ENCODE measurements at regions not wholly inside any gene's neighbourhood (a gene's known extent, or its start where the extent isn't known, plus 50 kb on each side); places are given as distances from the start of the nearest gene placed in this dataset.
"Not testable (repeated sequence)": the region's sequence is repeated elsewhere in the genome, so short reads cannot be mapped to it uniquely, and the experiment has no call there.

GRCh38 chr1:67552336-67552759 lies 122.1 kb upstream of the SERBP1 start:
- intact Hi-C loops (cut with micrococcal nuclease) = no loop called here
- Histone ChIP-seq H3K9ac (ENCODE audit: low read length) (no peak overlapping the region), H3K4me3 (ENCODE audit: low read length) (no peak overlapping the region), H3K9me3 (ENCODE audit: low read length) (no peaks in the 10 kb centered on the region), H2AFZ (ENCODE audit: low read length) (no peak overlapping the region), H3K4me1 (ENCODE audit: insufficient read depth, low read length) (peaks cover 35% of the 10 kb centered on the region), H3K27ac (ENCODE audit: low read length) (no peak overlapping the region), H3F3A (ENCODE audit: low read length, unreplicated experiment) (peaks cover 5% of the 10 kb centered on the region), H4K20me1 (ENCODE audit: low read length) (no peaks in the 10 kb centered on the region), H3K36me3 (ENCODE audit: low read depth, low read length) (no peaks in the 10 kb centered on the region), H3K4me2 (ENCODE audit: low read length) (no peak overlapping the region), H3K9me2 (replicated peaks; ENCODE audit: low read length) (no peaks in the 10 kb centered on the region), H3K79me2 (ENCODE audit: low read length) (no peaks in the 10 kb centered on the region), H3K27me3 (ENCODE audit: low read length) (no peaks in the 10 kb centered on the region)
- ATAC-seq (no peak), DNase-seq (no peak)
- POLR2A ChIA-PET (ENCODE audit: unreplicated experiment) = no interaction called here
- TF ChIP-seq, protein P1, sequence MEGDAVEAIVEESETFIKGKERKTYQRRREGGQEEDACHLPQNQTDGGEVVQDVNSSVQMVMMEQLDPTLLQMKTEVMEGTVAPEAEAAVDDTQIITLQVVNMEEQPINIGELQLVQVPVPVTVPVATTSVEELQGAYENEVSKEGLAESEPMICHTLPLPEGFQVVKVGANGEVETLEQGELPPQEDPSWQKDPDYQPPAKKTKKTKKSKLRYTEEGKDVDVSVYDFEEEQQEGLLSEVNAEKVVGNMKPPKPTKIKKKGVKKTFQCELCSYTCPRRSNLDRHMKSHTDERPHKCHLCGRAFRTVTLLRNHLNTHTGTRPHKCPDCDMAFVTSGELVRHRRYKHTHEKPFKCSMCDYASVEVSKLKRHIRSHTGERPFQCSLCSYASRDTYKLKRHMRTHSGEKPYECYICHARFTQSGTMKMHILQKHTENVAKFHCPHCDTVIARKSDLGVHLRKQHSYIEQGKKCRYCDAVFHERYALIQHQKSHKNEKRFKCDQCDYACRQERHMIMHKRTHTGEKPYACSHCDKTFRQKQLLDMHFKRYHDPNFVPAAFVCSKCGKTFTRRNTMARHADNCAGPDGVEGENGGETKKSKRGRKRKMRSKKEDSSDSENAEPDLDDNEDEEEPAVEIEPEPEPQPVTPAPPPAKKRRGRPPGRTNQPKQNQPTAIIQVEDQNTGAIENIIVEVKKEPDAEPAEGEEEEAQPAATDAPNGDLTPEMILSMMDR (conservative IDR thresholded peaks at IDR 0.05; ENCODE audit: low read depth, low read length) = peak; percentile 15; the same call in 1 of the 2 replicates
- no peak for TF ChIP-seq EZH2 (IDR thresholded peaks at IDR 0.05; ENCODE audit: low read length, unreplicated experiment)
- BruUV-seq (replicated peaks) = no TSS peak
- CTCF ChIA-PET = no interaction called here

DNA sequence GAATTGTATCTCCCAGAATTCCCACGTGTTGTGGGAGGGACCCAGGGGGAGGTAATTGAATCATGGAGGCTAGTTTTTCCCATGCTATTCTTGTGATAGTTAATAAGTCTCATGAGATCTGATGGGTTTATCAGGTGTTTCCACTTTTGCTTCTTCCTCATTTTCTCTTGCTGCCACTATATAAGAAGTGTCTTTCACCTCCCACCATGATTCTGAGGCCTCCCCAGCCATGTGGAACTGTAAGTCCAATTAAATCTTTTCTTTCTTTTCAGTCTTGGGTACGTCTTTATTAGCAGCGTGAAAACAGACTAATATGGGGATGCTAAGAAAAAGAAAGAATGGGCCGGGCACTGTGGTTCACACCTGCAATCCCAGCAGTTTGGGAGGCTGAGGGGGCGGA lies 124.0 kb upstream of the SERBP1 start:
- H3K27me3 ChIP-seq (ENCODE audit: low read length); H2AFZ ChIP-seq (ENCODE audit: low read length); H3K4me2 ChIP-seq (ENCODE audit: low read length); H3F3A ChIP-seq (ENCODE audit: low read length, unreplicated experiment); H3K9me2 ChIP-seq (replicated peaks; ENCODE audit: low read length); H3K9ac ChIP-seq (ENCODE audit: low read length); ATAC-seq; H3K4me3 ChIP-seq (ENCODE audit: low read length); H3K36me3 ChIP-seq (ENCODE audit: low read depth, low read length); H3K27ac ChIP-seq (ENCODE audit: low read length); H4K20me1 ChIP-seq (ENCODE audit: low read length); H3K9me3 ChIP-seq (ENCODE audit: low read length); H3K79me2 ChIP-seq (ENCODE audit: low read length); intact Hi-C loops (cut with micrococcal nuclease); BruUV-seq (replicated peaks); POLR2A ChIA-PET (ENCODE audit: unreplicated experiment); DNase-seq; CTCF ChIA-PET: not testable (repeated sequence)
- H3K4me1 ChIP-seq (ENCODE audit: insufficient read depth, low read length) = peaks cover 39% of the 10 kb centered on the region

DNA sequence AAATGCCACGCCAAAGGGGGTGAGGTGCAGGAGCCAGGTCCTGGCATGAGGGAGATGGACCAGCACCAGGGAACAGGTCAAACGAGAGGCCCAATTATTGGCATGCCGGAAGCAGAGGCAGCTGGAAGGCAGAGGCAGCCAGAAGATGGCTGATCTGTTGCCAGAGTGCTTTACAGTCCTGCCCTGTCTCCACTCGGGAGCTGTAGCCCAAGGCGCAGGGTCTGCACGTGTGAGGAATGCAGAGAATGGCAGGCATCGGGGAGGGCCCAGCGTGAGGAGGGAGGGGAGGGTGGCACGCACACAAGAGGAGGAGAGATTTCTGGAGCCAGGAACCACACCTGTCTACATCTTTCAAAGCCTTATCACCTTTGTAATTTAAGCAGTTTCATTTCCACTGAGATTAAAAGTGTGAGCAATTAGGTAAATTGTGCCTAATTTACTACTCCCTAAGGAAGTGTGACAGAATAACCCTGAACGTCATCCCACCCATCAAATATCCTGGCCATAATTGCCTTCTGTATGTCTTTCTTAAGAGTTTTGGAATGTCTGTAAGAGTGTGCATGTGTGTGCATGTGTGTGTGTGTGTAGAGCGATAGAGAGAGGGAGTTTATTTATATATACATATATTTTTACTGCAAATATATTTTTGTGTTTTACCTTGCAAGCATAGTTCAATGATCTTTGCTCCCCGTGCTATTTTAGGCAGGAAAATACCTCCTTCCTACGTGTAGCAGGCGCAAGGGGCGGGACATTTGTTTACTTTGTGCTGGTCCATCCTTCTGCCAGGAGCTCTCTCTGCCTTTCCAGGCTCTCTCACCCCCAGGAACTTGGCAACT lies 125.5 kb upstream of the SERBP1 start:
- Histone ChIP-seq H3K4me3 (ENCODE audit: low read length) (no peak overlapping the region), H3K79me2 (ENCODE audit: low read length) (no peaks in the 10 kb centered on the region), H3K27me3 (ENCODE audit: low read length) (no peaks in the 10 kb centered on the region), H2AFZ (ENCODE audit: low read length) (peak overlapping the region; percentile 71), H3K27ac (ENCODE audit: low read length) (peak overlapping the region; percentile 86), H3K9me3 (ENCODE audit: low read length) (no peaks in the 10 kb centered on the region), H3K9ac (ENCODE audit: low read length) (peak overlapping the region; percentile 33; the same call in 1 of the 2 replicates), H3K9me2 (replicated peaks; ENCODE audit: low read length) (no peaks in the 10 kb centered on the region), H3K36me3 (ENCODE audit: low read depth, low read length) (no peaks in the 10 kb centered on the region), H4K20me1 (ENCODE audit: low read length) (no peaks in the 10 kb centered on the region), H3F3A (ENCODE audit: low read length, unreplicated experiment) (peaks cover 5% of the 10 kb centered on the region), H3K4me1 (ENCODE audit: insufficient read depth, low read length) (peaks cover 42% of the 10 kb centered on the region), H3K4me2 (ENCODE audit: low read length) (peak overlapping the region; percentile 78)
- no peak; the same call in 1 of the 2 replicates for ATAC-seq
- ChIA-PET POLR2A (ENCODE audit: unreplicated experiment) (interaction anchor here (1.1 kb wide), 1 partner anchor 129 kb away, joined by 7 read pairs; the partner anchor contains the start of gene GADD45A), CTCF (interaction anchor here (0.6 to 1.5 kb wide), 3 partner anchors 20 to 208 kb away, joined by 3 to 6 read pairs (median 4); no protein-coding TSS in a partner anchor)
- no peak for TF ChIP-seq EZH2phosphoT487 (IDR thresholded peaks at IDR 0.05; ENCODE audit: borderline replicate concordance, low read length)
- TF ChIP-seq, protein P1 (conservative IDR thresholded peaks at IDR 0.05; ENCODE audit: low read depth, low read length) = no peak
- no peak for TF ChIP-seq EZH2 (IDR thresholded peaks at IDR 0.05; ENCODE audit: low read length, unreplicated experiment)
- DNase-seq = no peak
- intact Hi-C loops (cut with micrococcal nuclease) = loop anchor here (1.0 to 5.0 kb wide), 3 partner anchors 21 to 277 kb away; partner anchors contain the start of gene GNG12
- BruUV-seq (replicated peaks) = no TSS peak

Data from PC-3 (cell line).